GM12872 (cell line): ENCODE measurements at regions not wholly inside any gene's neighbourhood (a gene's known extent, or its start where the extent isn't known, plus 50 kb on each side); places are given as distances from the start of the nearest gene placed in this dataset.

Source experiments
- CTCF ChIP-seq: IDR thresholded peaks from 3 replicates; pipeline ENCODE4 v1.5.1; 2011; ENCODE audit warnings: low read depth, mild to moderate bottlenecking, low read length, moderate library complexity; ENCODE audit not compliant: insufficient read depth

DNA sequence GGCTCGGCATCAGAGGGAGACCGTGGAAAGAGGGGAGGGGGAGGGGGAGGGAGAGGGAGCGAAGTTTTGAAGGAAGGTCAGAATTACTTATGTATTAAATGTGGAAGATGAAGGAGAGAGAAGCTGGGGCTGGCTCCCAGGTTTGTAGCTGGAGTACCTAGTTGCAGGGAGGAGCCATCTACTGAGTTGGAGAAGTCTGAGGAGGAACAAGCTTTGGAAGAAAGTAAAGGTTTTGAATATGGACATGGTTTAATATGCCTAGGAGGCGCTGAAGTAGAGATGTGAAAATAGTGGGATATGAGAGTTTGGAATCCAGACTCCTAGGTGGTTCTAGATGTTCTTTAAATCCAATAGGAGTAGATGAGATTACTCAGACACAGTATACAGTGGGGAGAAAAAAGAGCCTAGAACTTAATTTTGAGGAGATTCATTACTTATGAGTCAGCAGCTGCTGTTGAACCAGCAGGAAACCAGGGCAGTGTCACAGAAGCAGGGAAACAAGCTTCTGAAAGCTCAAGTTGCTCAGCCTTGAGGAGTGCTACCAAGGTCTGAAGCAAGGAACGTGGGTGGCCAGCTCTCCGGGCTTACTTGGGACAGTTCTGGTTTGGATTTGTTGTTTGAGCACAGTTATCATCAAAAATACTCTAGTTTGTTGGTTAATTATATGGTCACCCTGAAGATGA lies 149.3 kb downstream of the UTRN start:
- no peak for TF ChIP-seq CTCF

- TF ChIP-seq CTCF = no peak
Observed at GRCh38 chr6:144435602-144436426, 150.7 kb downstream of the UTRN start.

GRCh38 chr6:144437105-144437504 lies 152.0 kb downstream of the UTRN start:
- TF ChIP-seq CTCF = no peak

- no peak for TF ChIP-seq CTCF
Observed at GRCh38 chr6:144438103-144438502, 153.0 kb downstream of the UTRN start.

DNA sequence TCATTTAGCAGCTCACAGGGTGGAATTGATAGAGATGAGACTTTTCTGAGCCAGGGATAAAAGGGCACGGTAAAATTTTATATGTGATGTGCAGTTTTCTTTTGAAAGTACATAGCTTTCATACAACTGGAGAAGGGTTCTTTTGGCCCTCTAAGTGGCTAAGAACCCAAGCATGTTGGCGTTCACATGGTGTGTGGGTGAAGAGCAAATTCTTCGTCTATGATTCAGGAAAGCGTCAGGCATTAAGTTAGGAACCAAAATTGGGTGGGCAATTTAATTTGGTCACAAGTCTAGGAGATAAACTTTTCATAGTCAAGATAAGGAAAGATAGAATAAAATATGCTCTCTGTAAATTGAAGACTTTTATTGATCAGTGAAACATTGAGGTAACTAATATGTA lies 153.9 kb downstream of the UTRN start:
- TF ChIP-seq CTCF = no peak

DNA sequence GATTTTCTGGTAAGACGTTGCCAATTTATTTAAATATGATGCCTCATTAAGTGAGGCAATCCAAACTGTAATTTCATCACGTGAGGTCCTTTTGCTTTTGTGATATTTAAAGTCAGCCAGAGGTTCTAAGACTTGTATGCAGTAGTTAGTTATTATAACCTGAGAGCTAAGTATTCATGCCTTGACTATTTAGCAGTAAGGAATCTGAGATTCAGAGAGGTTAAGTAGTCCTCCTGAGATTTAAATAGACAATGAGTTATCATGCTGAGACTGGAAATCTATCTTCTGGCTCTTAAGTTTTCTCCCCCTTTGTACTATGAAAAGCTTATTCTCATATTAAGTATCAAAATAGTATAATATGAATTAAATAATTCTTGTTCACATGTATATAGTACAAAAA lies 158.0 kb downstream of the UTRN start:
- no peak for TF ChIP-seq CTCF

DNA sequence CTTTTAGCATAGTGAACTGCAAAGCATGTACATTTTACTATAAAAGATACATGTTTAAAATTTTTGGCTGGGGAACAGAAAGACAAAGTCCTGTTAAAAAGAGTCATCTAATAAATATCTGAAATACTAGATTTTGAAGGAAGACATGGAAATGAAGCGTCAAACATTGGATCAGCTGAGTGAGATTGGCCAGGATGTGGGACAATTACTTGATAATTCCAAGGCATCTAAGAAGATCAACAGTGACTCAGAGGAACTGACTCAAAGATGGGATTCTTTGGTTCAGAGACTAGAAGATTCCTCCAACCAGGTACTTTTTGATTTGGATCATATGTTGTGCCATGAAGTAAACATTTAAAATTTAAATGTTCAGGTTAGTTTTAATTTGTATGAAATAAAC lies 162.3 kb downstream of the UTRN start:
- TF ChIP-seq CTCF = no peak
